LNCaP clone FGC (cell line): ENCODE measurements at regions not wholly inside any gene's neighbourhood (a gene's known extent, or its start where the extent isn't known, plus 50 kb on each side); places are given as distances from the start of the nearest gene placed in this dataset.

Experiments
- DNase-seq: peaks from one replicate; pipeline ENCODE4 v3.0.0-alpha.2; 2011; ENCODE audit warnings: low read depth
- H3K4me3 ChIP-seq: 2 replicates; pipeline ENCODE4 v1.5.1; 2011; ENCODE audit warnings: mild to moderate bottlenecking, low read depth, low read length, control low read depth
- TF ChIP-seq, protein P1 (sequence below): IDR thresholded peaks from 2 replicates; pipeline ENCODE4 v1.5.1; 2012; ENCODE audit warnings: mild to moderate bottlenecking; ENCODE audit not compliant: control insufficient read depth, insufficient read depth; ENCODE audit errors: extremely low read depth

DNA sequence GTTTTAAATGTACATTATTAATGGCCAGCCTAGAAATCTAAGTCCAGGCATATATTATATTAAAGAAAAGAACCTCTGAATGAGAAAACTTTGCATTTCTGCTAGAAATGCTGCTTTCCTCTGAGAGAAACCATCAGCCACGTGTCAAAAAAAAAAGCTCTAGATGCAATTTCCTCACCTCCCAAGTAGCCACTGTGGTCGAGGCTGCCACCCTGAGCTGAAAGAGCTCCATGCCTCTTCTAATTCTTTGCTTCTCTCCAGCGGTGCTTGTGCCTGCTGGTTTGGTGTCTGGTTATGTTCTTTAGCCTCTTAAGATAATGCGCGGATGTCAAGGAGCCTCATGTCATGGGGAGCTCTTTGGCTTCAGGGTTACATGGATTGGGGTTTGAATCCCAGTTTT, 316.0 kb downstream of the TFAP2C start:
- H3K4me3 ChIP-seq = no peak overlapping the region
- TF ChIP-seq, protein P1, sequence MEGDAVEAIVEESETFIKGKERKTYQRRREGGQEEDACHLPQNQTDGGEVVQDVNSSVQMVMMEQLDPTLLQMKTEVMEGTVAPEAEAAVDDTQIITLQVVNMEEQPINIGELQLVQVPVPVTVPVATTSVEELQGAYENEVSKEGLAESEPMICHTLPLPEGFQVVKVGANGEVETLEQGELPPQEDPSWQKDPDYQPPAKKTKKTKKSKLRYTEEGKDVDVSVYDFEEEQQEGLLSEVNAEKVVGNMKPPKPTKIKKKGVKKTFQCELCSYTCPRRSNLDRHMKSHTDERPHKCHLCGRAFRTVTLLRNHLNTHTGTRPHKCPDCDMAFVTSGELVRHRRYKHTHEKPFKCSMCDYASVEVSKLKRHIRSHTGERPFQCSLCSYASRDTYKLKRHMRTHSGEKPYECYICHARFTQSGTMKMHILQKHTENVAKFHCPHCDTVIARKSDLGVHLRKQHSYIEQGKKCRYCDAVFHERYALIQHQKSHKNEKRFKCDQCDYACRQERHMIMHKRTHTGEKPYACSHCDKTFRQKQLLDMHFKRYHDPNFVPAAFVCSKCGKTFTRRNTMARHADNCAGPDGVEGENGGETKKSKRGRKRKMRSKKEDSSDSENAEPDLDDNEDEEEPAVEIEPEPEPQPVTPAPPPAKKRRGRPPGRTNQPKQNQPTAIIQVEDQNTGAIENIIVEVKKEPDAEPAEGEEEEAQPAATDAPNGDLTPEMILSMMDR = no peak
- no peak for DNase-seq

DNA sequence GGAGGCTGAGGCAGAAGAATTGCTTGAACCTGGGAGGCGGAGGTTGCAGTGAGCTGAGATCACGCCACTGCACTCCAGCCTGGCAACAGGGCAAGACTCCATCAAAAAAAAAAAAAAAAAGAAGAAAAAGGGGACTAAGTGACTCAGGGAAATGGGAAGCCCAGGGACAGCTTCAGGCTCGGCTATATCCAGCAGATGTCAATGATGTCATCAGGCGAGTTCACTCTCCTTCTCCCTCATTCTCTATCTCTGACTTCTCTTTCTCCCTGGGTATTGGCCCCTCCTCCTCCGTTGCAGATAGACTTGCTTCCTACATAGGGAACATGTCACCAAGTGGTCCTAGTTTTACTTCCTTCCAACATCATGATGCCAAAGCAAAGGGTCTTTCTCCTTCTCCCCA, 316.8 kb downstream of the TFAP2C start:
- H3K4me3 ChIP-seq = no peak overlapping the region
- TF ChIP-seq, protein P1 = no peak
- DNase-seq = no peak

DNA sequence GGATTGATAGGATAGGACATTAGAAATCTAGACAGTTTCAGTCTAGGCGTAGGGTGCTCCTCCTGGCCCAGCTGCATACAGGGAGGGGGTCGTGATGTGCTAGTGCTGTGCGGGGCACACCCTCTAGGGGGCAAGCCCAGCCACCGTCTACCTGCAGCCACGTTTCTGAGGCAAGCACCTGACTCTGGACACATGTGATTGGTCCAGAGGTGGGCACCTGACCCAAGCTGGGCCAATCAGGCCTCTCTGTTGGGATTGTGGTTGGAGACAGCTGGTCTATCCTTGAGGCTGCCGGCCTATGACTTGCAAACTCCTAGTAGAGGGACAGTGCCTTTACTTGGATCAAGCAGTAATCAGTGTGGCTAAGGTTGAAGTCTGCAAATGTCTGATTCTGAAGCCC, 317.1 kb downstream of the BMP7 start:
- TF ChIP-seq, protein P1 = no peak
- DNase-seq = no peak
- H3K4me3 ChIP-seq = no peak overlapping the region

DNA sequence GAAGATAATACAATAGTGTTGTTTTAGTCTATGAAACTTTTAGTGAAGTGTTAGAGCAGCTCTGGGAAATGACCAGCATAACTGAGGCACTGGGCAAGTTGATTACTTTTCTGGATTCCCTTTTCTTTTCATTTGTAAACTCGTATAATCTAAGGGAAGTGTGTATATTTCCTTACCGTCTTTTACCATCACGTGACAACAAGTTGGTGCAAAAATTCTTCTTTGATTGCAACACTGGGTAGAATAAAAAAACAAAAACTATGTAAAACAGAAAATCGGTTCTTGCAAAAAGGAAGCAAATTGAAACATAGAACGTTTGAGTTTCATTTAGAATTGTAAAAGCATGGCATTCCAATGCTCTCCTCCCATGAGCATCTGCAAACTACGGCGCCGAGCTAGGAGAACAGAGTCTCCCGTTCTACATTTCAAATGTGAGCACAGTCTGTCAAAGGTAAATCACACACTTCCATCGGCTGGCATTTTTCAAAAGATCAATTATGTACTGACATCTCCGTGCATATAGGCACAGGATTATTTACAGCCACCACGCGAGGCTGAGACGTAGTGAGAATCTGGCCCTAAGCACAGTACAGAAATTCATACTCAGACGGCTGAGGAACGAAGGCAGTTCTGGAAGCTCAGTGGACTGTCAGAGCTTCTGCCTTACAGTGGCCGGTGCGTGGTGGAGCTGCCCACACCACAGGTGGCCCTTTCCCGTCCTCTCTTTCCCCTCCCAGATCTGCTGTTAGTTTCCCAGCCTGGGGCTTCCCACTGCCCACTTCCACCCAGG, 314.0 kb downstream of the BMP7 start:
- H3K4me3 ChIP-seq = no peak overlapping the region
- no peak for DNase-seq
- TF ChIP-seq, protein P1 = no peak

DNA sequence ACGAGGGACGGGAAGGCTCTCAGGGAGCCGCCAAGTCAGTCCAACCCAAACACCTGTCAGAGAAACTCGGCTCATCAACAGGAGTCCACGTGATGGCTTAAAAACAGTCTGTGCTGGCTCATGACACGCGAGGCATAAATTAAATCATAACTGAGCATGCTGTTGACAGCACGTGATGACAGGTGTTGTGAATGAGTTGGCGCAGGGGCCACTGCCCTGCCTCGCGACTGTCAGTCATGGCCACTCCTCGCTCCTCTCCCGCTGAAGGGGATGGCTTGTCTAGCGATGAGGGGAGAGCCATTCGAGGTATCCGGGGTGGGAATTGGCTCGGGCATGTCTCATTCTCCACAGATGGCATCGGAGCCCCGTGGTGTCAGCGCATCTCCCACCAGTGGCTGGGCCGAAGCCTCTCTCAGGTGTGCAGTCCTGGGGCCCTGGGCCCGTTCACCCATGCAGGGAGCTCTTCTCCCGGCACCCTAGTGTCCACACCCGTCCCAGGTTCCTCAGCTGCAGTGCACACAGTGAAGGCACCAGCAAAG, 313.3 kb downstream of the BMP7 start:
- DNase-seq = no peak
- no peak overlapping the region for H3K4me3 ChIP-seq
- TF ChIP-seq, protein P1 = no peak

DNA sequence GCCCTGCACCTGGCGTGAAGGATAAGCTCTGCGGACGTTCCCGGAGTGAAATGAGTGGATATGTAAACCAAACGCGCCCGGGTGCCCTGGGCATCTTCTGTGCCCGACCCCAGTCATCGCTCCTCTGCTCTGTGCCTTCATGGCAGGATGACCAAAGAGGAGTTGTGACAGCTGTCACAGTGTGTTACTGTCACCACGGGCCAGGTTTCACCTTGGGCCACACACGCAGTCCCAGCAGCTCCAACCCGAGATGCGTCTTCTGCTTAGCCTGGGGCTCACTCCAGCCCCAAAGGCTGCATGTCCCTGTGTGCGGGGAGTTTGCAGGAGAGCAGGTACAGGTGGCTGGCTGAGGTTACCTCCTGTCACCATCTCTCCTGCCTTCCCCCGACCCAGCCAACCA, 311.6 kb downstream of the BMP7 start:
- DNase-seq = no peak
- no peak overlapping the region for H3K4me3 ChIP-seq
- TF ChIP-seq, protein P1 = no peak

DNA sequence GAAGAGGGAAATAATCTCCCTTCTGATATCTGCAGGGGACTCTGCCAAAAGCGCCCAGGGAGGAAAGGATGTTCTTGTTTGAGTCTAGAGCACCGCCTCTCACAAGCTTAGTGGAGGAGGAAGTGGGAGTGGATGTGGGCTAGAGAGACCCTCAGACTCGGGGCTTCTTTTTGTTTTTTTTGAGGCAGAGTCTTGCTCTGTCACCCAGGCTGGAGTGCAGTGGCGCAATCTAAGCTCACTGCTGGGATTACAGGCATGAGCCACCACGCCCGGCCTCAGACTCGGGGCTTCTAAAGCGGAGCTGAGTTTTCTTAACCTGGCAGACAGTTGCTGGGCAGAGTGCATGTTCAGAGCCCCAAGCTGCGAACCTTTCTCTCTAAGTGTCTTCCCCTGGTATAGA, 310.8 kb downstream of the BMP7 start:
- no peak overlapping the region for H3K4me3 ChIP-seq
- TF ChIP-seq, protein P1 = no peak
- DNase-seq = no peak
